ENCODE measurements at regions not wholly inside any gene's neighbourhood (a gene's known extent, or its start where the extent isn't known, plus 50 kb on each side); places are given as distances from the start of the nearest gene placed in this dataset.
"Not testable (repeated sequence)": the region's sequence is repeated elsewhere in the genome, so short reads cannot be mapped to it uniquely, and the experiment has no call there.

- no peak for DNase-seq
Observed at GRCh38 chr2:57044931-57045635, 861.3 kb downstream of the CCDC85A start.

GRCh38 chr2:57049273-57049672, 865.5 kb downstream of the CCDC85A start:
- no peak for DNase-seq

GRCh38 chr2:57050007-57050406, 866.2 kb downstream of the CCDC85A start:
- DNase-seq, result no peak

DNA sequence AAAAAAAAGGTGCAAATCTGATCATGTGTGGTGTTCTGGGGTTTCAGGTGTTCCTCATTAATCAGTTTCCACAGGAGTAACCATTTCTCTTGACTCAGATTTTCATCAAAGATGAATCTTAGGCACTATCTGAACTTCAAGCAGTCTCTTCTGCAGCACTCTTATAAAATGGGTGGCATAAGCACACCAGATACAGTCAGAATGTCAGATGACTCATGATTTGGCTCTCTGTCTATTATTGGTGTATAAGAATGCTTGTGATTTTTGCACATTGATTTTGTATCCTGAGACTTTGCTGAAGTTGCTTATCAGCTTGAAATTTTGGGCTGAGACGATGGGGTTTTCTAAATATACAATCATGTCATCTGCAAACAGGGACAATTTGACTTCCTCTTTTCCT, 882.5 kb downstream of the CCDC85A start:
- DNase-seq, result not testable (repeated sequence)

GRCh38 chr2:57075226-57075625, 891.4 kb downstream of the CCDC85A start:
- no peak for DNase-seq

- no peak for DNase-seq
Observed at GRCh38 chr2:57080035-57080434, 896.2 kb downstream of the CCDC85A start.

- no peak for DNase-seq
Observed at GRCh38 chr2:57084697-57085281, 901.0 kb downstream of the CCDC85A start.

DNA sequence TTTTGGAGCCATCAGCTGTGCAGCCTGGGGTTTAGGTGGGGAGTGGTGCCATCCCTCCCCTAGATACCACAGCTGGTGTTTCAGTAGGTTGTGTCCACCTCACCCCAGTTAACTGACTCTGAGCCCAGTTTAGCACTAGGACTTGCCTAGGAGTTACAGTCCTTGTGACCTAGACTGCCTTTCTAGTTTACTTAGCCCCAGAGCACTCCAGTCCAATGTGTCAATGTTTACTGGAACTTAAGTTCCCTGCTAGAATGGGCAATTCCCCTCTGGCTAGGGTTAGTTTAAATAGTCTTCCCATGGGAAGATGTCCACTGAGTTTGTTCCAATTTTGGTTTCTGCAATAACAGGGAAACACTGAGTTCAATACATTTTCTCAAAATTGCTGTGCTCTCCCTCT, 909.2 kb downstream of the CCDC85A start:
- no peak for DNase-seq

DNA sequence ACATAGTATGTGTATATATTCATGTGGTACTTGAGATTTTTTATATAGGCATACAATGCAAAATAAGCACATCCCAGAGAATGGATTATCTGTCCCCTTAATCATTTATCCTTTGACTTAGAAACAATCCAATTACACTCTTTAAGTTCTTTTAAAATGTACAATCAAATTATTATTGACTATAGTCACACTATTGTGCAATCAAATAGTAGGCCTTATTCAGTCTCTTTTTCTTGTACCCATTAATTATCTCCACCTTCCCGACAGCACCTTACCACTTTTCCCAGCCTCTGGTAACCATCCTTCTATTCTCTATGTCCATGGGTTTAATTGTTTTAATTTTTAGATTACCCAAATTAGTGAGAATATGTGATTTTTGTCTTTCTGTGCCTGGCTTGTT, 914.1 kb downstream of the CCDC85A start:
- no peak for DNase-seq

DNA sequence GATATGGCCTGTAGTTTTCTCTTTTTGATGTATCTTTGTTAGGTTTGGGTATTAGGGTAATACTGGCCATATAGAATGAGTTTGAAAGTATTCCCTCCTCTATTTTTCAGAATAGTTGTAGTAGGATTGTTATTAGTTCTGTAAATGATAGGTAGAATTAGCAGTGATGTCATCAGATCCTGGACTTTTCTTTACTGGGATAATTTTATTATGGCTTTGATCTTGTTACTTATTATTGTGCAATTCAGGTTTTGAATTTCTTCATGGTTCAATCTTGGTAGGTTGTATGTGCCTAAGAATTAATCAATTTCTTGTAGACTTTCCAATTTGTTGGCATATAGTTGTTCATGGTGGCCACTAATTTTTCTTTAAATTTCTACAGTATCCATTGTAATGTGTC, 916.6 kb downstream of the CCDC85A start:
- DNase-seq, result no peak

- DNase-seq, result no peak
Observed at GRCh38 chr2:57105694-57106093, 921.9 kb downstream of the CCDC85A start.

- DNase-seq, result no peak
Observed at GRCh38 chr2:57107353-57107752, 923.6 kb downstream of the CCDC85A start.

- DNase-seq, result no peak
Observed at GRCh38 chr2:57111531-57111930, 927.7 kb downstream of the CCDC85A start.

DNA sequence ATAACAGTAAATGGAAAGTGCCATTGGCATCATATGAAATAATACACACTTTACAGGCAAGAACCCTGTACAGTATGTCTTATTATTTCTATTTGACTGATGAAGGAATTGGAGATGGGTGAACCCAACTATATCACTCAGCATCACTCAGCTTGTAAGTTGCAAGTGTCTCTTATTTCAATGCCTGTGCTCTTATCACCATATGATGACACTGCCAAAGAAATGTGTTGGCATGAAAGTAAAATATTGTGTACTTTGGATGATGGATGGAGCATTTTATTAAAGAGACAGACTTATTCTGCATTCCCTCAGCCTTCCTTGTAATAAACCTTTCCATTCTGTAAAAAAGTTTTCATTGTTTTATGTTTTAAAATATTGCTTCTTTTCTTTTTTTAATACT, 927.5 kb upstream of the VRK2 start:
- DNase-seq, result no peak

DNA sequence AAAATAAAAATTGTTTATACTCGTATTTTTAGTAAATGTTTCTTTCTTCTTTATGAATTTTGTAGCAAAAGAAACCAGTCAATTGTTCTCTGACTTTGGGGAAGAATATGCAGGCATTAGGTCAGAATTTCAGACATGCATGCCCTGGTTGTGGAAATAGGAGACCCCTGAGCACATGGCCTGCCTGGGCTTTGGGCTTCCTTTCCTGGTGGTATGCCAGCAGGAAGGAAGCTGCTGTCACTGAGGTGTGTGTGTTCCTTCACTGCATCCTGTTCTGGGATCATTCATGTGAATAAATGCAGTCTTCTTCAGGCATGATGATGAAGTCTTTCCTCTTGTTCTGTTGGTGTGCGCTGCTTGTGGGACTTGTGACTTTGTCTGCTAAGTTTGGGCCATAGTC, 920.2 kb upstream of the VRK2 start:
- DNase-seq, result no peak

DNA sequence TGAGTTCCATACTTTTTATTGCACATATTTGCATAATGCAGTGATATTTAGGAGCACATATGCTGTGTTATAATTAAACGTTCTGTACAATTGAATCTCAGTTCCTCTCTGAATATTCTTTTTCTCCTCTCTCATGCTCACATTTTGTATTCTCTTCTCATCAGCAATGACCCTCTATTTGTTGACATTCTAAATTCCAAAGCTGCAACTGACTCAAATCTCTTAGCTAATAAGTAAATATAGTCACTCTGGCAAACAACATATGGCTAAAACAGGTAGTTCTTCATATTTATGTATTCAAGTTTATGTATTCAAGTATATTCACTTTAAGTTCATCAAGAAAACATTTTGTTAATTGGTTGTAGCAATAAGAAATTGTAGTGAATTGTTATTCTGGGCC, 907.4 kb upstream of the VRK2 start:
- no peak for DNase-seq

DNA sequence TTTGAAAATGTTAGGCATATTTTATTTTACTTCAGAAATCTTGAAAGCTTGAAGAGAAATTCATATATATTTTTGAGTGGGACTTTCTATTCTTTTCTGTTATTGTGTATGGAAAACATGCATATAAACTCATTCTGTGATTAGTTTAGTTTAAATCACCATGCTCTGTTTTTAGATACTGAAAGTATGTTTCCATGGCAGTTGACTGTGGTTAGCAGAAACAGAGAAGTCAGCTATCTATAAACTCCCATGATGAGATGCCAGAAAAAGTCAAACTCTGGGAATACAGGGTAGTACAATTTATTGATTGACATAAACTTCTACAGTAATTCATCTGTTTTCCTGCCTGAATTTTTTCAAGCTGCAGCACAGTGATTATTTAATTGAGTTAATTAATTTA, 905.3 kb upstream of the VRK2 start:
- no peak for DNase-seq

- DNase-seq, result no peak
Observed at GRCh38 chr2:57146951-57147350, 899.7 kb upstream of the VRK2 start.

GRCh38 chr2:57156231-57156924, 890.2 kb upstream of the VRK2 start:
- DNase-seq, result no peak

GRCh38 chr2:57160976-57161375, 885.6 kb upstream of the VRK2 start:
- no peak for DNase-seq

DNA sequence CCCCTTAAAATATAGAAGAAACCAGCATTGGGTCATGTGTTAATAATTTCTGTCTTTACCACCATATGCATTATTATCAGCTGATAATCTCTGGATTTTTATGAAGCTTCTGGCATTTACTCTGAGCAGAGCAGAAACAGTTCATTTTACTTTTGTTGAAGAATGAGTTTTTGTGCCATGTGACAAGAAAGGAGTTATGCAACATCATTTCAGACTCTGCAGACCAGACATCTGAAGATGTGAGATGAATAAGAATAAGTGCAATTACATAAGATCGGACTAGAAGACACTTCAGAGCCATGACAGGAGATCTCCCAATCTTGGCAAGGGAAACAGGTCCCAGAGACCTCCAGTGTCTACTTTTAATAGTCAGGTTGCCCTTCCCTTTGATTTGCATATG, 869.4 kb upstream of the VRK2 start:
- no peak for DNase-seq

DNA sequence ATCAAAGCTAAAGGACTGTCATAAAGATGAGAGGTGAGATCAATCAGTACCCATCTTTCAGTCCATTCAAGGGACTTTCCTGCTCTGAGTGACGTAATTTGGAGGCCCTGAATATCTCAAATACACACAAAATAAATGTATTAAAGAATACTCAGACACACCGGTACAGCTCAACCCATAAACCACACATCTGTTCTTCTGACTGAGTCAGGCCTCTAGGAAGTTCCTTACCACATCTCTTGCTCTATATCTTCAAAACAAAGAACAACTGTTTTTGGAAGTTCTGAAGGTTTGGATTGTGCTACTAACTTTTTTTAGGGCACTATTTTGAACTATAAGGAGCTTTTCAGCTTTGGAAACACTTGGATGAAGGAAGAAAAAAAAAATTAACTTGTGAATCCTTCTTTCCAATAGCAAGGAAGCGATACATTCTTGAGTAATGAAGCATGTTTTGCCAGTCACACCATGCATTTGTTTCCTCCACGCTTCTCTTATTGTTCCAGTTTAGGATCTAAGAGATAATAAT, 866.5 kb upstream of the VRK2 start:
- DNase-seq, result no peak

DNA sequence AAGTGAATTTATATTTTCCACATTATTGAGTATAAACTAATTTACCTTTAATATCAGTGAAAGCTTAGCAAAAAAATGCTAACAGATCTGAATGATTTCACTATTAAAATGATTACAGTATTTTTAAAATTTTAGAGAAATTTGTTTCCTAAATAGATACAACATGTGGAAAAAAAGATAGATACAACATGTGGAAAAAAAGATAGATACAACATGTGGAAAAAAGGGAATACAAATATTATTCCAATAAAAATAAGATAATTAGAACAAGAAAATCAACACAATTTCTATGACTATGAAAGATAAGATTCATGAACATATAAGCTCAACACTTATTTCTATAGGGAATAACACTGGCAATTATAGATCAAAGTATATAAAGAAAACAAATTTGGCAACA, 865.9 kb upstream of the VRK2 start:
- DNase-seq, result no peak
